Large intestine (tissue), 3 donors: ENCODE measurements at regions not wholly inside any gene's neighbourhood (a gene's known extent, or its start where the extent isn't known, plus 50 kb on each side); places are given as distances from the start of the nearest gene placed in this dataset.

Experiments used
- DNase-seq, 2 donors: peaks; one replicate each; pipeline versions ENCODE4 v3.0.0 to v3.0.0-alpha.2; 2013
- H3K27ac ChIP-seq: one replicate; pipeline ENCODE4 v1.5.1; 2013; ENCODE audit warnings: low read length
- H3K27me3 ChIP-seq: 2 replicates; pipeline ENCODE4 v1.6.1; 2013; ENCODE audit warnings: low read length; ENCODE audit not compliant: control insufficient read depth, insufficient read depth
- H3K36me3 ChIP-seq: 2 replicates; pipeline ENCODE4 v1.6.1; 2013; ENCODE audit warnings: low read length; ENCODE audit not compliant: control insufficient read depth, insufficient read depth
- H3K4me1 ChIP-seq: one replicate; pipeline ENCODE4 v1.6.1; 2013; ENCODE audit warnings: low read length; ENCODE audit not compliant: control insufficient read depth, insufficient read depth
- H3K4me3 ChIP-seq: one replicate; pipeline ENCODE4 v1.5.1; 2013; ENCODE audit warnings: low read length
- H3K9me3 ChIP-seq: one replicate; pipeline ENCODE4 v1.6.1; 2013; ENCODE audit warnings: mild to moderate bottlenecking, low read depth, low read length, moderate library complexity; ENCODE audit not compliant: control insufficient read depth
- WGBS: methylation state at CpG from one replicate; pipeline ENCODE4 v1.1.5; 2013; ENCODE audit warnings: low lambda C conversion rate; ENCODE audit not compliant: insufficient coverage; 5-methylcytosine and 5-hydroxymethylcytosine counted together

DNA sequence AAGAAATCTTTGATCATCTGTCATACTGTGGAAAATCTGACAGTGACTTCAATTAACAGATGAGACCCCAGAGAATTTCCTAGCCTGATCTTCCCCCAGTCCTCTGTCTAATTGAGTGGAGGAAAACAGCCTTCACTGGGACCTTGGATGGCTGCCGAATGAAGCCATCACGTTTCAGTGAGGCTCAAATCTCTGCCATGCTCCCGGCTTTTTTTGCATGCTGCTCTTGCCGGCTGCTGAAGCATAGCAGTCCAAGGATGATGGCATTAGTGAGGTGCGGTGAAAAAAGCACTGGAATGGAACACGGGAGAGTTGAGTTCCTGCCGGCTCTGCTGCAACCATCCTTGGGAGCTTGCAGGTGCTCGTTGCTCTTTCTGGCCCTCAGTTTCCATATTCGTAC, 430.5 kb downstream of the SLC4A3 start:
- no peaks in the 10 kb centered on the region for H3K9me3 ChIP-seq
- 80% methylated on average over 2 of the region's 9 CpGs for WGBS
- no peaks in the 10 kb centered on the region for H3K27me3 ChIP-seq

DNA sequence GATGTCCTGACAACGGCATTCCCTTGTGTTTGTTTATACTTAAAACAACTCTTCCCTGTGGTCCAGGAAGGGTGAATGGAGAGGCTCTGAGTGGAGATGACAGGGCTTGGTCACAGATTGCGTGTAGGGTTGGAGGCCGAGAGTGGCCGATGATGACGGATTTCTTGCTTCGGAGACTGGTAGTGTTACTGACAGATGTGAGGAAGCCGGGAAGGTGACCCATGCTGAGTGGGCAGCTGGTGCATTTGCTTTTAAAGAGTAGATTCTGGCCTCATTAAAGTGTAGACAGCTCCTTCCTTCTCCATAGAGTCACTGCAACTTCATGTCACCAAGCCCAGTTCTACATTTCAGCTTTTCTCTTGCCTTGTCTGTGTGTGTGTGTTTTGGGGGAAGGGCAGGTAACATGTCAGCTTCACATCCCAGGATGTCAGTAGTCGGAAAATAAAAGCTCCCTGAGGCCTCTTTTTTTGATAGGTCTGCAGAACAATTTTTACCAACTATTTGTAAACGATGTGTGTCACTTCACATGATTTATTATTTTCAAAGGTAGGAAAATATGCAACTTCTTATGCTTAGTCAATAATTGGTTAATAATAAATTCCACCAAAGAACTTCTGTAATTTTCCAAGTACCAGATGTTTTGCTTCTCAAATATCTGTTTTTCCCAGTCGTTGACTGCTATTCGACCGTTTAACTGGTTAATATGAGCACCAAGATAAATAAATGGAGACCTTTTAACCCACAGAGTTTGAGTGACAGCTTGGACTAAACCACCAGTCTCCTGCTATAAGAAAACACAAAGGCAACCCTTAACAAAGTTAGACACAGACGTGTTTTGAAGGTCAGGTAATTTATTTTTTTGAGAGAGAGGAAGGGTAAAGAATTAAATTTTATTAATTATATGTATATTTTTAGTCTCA, 436.9 kb downstream of the SLC4A3 start:
- Histone ChIP-seq H3K27me3 (no peaks in the 10 kb centered on the region), H3K36me3 (no peaks in the 10 kb centered on the region), H3K4me3 (no peak overlapping the region), H3K9me3 (no peaks in the 10 kb centered on the region), H3K4me1 (no peaks in the 10 kb centered on the region), H3K27ac (no peak overlapping the region)
- WGBS = 10% methylated on average over 2 of the region's 13 CpGs
- no peak for DNase-seq

More for the DNA sequence above, 430.5 kb downstream of the SLC4A3 start:
- H3K27ac ChIP-seq = no peak overlapping the region
- H3K4me1 ChIP-seq = no peaks in the 10 kb centered on the region
- no peaks in the 10 kb centered on the region for H3K36me3 ChIP-seq
- H3K4me3 ChIP-seq = no peak overlapping the region
- DNase-seq = no peak

DNA sequence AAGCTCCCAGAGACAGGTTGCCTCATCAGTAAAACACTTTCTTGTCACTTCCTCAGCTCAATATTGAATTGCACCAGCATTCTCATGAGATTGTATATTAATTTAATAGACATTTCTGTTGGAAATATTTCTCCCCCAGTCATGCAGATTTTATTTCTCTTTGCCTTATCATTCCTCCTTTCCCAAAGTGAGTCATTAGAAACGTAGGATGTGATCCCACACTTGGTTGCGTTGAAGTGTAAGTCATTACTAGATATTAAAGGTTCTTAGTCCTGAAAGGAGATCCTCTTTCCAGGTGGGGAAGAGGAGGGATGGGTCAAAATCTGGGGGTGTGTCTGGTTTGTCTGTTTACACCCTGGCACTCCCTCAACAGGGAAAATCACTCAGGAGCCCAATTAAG, 438.2 kb downstream of the SLC4A3 start:
- Histone ChIP-seq H3K4me3 (no peak overlapping the region), H3K27me3 (no peaks in the 10 kb centered on the region), H3K9me3 (no peaks in the 10 kb centered on the region), H3K36me3 (no peaks in the 10 kb centered on the region), H3K4me1 (no peaks in the 10 kb centered on the region), H3K27ac (no peak overlapping the region)
- WGBS = no CpG with 5 or more reads among the region's 2 CpGs
- DNase-seq = no peak

DNA sequence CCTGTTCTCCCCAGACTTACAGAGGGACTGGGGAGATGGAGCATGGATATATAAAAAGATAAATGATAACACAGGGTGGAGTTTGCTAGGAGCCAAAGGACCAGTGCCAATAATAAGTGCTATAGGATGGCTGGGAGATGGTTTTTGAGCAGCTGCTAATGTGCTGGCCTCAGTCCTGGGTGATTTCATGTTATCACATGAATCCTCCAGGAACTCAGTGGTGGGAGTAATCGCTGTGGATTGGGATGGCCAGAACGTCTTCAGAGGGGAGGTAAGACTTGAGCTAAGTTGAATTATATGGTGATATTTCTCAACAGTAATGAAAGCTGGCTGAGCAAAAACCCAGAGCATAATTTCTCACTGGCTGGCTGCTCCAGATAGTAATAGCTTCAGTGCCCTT, 441.4 kb downstream of the SLC4A3 start:
- no peaks in the 10 kb centered on the region for H3K4me1 ChIP-seq
- no CpG with 5 or more reads among the region's 2 CpGs for WGBS
- no peaks in the 10 kb centered on the region for H3K36me3 ChIP-seq
- DNase-seq = no peak
- H3K27ac ChIP-seq = no peak overlapping the region
- H3K27me3 ChIP-seq = no peaks in the 10 kb centered on the region
- H3K9me3 ChIP-seq = no peaks in the 10 kb centered on the region
- no peak overlapping the region for H3K4me3 ChIP-seq

DNA sequence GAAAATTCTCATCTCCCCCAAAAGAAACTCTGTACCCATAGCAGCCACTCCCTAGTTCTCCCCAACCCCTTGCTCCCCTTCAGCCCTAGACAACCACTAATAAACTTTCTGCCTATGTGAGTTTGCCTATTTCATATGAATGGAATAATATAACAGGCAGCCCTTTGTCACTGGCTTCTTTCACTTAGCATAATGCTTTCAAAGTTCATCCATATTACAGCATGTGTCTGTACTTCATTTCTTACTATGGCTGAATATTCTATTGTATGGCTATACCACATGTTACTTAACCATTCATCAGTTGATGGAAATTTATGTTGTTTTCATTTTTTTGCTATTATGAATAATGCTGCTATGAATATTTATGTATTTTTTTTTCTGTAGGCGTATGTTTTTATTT, 442.9 kb downstream of the SLC4A3 start:
- Histone ChIP-seq H3K36me3 (no peaks in the 10 kb centered on the region), H3K27ac (no peak overlapping the region), H3K9me3 (no peaks in the 10 kb centered on the region), H3K27me3 (no peaks in the 10 kb centered on the region), H3K4me3 (no peak overlapping the region), H3K4me1 (no peaks in the 10 kb centered on the region)
- DNase-seq = no peak
- 100% methylated on average over 1 of the region's 1 CpG for WGBS

DNA sequence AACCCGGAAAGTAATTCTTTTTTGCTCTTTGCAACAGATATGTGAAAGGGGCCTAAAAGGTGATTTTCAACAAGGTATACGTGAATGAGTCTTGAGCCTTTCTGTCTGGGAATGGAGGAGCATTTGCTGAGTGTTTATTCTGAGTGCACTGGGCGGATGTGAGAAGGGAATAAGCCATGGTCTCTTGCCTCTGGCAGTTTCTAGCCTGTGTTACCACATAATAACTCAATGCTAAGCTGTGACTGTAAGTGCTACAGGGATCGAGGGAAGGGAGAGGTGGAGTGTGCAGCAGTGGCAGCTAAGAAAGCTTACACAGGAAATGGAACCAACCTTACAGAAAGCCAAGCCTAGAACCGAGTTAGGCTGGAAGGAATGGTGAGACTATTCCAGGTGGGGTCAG, 444.3 kb downstream of the SLC4A3 start:
- Histone ChIP-seq H3K27me3 (peaks cover 1% of the 10 kb centered on the region), H3K4me3 (no peak overlapping the region), H3K9me3 (no peaks in the 10 kb centered on the region), H3K27ac (no peak overlapping the region), H3K36me3 (no peaks in the 10 kb centered on the region), H3K4me1 (no peaks in the 10 kb centered on the region)
- no peak for DNase-seq
- WGBS = no CpG with 5 or more reads among the region's 5 CpGs

DNA sequence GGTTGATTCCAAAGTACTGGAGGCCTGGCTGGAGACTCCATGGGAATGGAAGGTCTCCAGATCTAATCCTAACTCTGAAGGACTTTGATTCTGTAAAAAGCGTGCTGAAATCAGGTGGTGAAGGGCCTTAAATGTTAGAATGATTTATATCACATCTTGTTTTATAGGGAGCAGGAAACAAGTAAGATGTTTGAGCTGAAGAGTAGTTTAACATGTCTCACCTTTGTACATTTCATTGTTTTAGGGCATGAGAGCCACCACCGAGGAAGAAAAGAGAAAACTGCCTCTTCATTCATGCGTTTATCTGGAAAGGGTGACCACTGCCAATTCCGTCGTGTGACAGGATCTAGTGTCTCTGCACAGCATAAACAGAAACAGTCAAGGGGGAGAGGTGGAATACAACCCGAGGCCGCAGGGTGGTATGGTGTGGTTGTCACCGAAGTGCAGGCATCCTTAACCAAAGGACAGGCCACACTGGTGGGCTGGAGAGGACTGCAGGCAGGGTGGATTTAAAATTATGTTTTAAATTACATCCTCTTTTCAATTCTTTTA, 445.3 kb downstream of the SLC4A3 start:
- Histone ChIP-seq H3K27ac (no peak overlapping the region), H3K9me3 (no peaks in the 10 kb centered on the region), H3K36me3 (no peaks in the 10 kb centered on the region), H3K27me3 (peaks cover 3% of the 10 kb centered on the region), H3K4me1 (no peaks in the 10 kb centered on the region), H3K4me3 (no peak overlapping the region)
- 100% methylated on average over 1 of the region's 8 CpGs for WGBS
- no peak for DNase-seq

DNA sequence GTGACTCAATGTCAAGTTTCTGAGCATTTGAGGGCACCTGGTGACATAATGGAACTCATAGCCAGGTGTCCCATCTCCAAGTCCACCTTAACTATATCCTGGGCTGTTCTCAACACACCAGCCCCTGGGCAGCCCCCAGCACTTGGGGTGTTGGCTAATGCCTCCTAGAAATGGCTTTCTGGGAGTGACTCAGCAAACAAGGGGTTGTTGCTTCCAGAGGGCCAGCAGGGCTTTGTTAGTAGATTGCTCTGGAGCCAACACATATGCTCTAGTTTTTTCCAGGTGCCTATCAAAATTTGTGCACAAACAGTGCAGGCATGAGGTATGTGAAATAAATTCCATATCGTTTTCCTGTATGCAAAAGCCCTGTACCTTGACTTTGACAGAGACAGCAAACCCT, 448.4 kb downstream of the SLC4A3 start:
- no CpG with 5 or more reads among the region's 1 CpG for WGBS
- no peak for DNase-seq
- Histone ChIP-seq H3K4me3 (no peak overlapping the region), H3K27me3 (peaks cover 3% of the 10 kb centered on the region), H3K4me1 (no peaks in the 10 kb centered on the region), H3K36me3 (no peaks in the 10 kb centered on the region), H3K9me3 (no peaks in the 10 kb centered on the region), H3K27ac (no peak overlapping the region)

DNA sequence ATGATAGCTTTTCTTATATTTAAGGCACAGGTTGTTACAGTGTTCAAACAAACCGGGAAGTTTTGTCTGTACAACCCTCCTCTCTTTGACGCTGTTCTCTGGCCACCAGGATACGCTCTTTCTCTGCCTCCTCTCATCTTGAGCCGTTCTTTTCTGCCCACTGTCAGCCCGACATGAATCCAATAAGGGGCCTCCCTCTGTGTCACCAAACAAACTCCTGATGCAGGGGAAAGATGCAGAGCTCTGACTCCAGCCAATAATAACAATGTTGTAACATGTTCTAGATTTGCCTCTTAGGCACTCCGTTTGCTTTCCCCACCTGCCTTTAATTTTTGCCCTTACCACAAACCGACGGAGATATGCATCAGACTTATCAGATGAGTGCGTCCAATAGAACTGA, 449.3 kb downstream of the SLC4A3 start:
- no peaks in the 10 kb centered on the region for H3K9me3 ChIP-seq
- H3K27me3 ChIP-seq = peaks cover 3% of the 10 kb centered on the region
- H3K27ac ChIP-seq = no peak overlapping the region
- no peaks in the 10 kb centered on the region for H3K36me3 ChIP-seq
- DNase-seq = no peak
- H3K4me1 ChIP-seq = no peaks in the 10 kb centered on the region
- 13% methylated on average over 5 of the region's 9 CpGs for WGBS
- no peak overlapping the region for H3K4me3 ChIP-seq

DNA sequence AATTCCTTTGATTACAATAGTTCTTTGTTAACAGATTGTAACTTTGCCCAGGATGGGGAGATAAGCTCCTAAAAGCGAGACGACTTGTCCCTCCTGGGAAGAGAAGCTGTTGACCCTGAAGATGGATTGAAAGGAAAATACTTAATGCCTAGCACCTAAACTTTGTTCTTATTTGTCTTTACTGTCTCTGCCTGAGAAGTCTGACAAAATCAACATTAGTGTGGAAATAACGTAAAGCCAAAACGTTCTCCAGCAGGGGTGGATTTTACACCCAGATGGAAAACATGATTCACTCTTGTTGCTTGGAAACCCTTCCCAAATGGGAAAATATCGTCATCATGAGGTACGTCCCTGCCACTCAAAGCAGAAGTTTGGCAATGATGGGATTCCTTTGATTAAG, 450.1 kb downstream of the SLC4A3 start:
- H3K4me3 ChIP-seq = no peak overlapping the region
- WGBS = 0% methylated on average over 3 of the region's 6 CpGs
- H3K36me3 ChIP-seq = no peaks in the 10 kb centered on the region
- H3K4me1 ChIP-seq = no peaks in the 10 kb centered on the region
- DNase-seq = no peak
- H3K27me3 ChIP-seq = peaks cover 3% of the 10 kb centered on the region
- H3K27ac ChIP-seq = no peak overlapping the region
- no peaks in the 10 kb centered on the region for H3K9me3 ChIP-seq

DNA sequence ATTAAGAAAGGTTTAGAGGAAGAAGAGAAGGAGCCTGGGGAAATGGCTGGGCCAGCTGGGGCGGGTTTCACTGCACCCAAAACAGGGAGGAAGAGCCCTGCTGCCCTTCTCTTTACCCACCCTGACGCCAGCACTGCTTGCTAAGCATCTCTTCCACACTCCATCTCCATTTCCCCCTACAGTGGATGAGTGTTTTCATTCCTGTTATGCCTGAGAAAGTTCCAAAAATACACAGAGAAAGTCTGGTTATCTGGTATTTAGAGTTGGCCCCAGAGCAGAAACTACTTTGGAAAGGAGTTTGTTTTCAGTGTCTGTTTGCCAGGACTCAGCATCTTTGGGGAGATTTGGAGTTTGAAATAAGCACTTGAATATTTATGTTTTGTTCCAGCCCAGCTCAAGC, 451.0 kb downstream of the SLC4A3 start:
- no peaks in the 10 kb centered on the region for H3K4me1 ChIP-seq
- WGBS = no CpG with 5 or more reads among the region's 2 CpGs
- DNase-seq = no peak
- peaks cover 3% of the 10 kb centered on the region for H3K27me3 ChIP-seq
- no peak overlapping the region for H3K4me3 ChIP-seq
- no peaks in the 10 kb centered on the region for H3K36me3 ChIP-seq
- no peak overlapping the region for H3K27ac ChIP-seq
- H3K9me3 ChIP-seq = no peaks in the 10 kb centered on the region
